Stimulated activated effector memory CD8-positive, alpha-beta T cell treated with anti-CD3 and anti-CD28 coated beads, Interleukin-12 subunit alpha, Interleukin-12 subunit beta, amount 100 ng/mL, for 72 hours (primary cell): ENCODE measurements at regions not wholly inside any gene's neighbourhood (a gene's known extent, or its start where the extent isn't known, plus 50 kb on each side); places are given as distances from the start of the nearest gene placed in this dataset.

Source experiments
- ATAC-seq: fragments of 150-1000 bp; cut with Tn5 transposase; 2 replicates; pipeline ENCODE4 v1.10.0; 2021
- DNase-seq, 2 donors: peaks; one replicate each; pipeline ENCODE4 v3.0.0; 2021 to 2022; ENCODE audit warnings: low spot score in 2 of 2
- H3K27ac Mint-ChIP-seq: one replicate; pipeline ENCODE4 v1.8.0; 2022; ENCODE audit warnings: mild to moderate bottlenecking, mixed read lengths
- H3K36me3 Mint-ChIP-seq: one replicate; pipeline ENCODE4 v1.8.0; 2022; ENCODE audit warnings: mild to moderate bottlenecking, mixed read lengths
- H3K4me1 Mint-ChIP-seq: one replicate; pipeline ENCODE4 v1.8.0; 2022; ENCODE audit warnings: mixed read lengths
- H3K4me3 Mint-ChIP-seq: one replicate; pipeline ENCODE4 v1.8.0; 2022; ENCODE audit warnings: mild to moderate bottlenecking, mixed read lengths
- H3K9me3 Mint-ChIP-seq: one replicate; pipeline ENCODE4 v1.8.0; 2022; ENCODE audit warnings: mixed read lengths

GRCh38 chr4:179755322-179755721 is 2313.1 kb upstream of the AGA start:
- Mint-ChIP-seq H3K36me3 (no peaks in the 10 kb centered on the region), H3K27ac (no peak overlapping the region), H3K4me3 (no peak overlapping the region), H3K9me3 (peaks cover 18% of the 10 kb centered on the region), H3K4me1 (no peaks in the 10 kb centered on the region)
- no peak for ATAC-seq
- no peak for DNase-seq

- Mint-ChIP-seq H3K4me3 (no peak overlapping the region), H3K9me3 (peaks cover 15% of the 10 kb centered on the region), H3K4me1 (no peaks in the 10 kb centered on the region), H3K36me3 (no peaks in the 10 kb centered on the region), H3K27ac (no peak overlapping the region)
- DNase-seq (no peak), ATAC-seq (no peak)
These were observed 2315.4 kb upstream of the AGA start for GRCh38 chr4:179757641-179758040.

GRCh38 chr4:179762840-179763239 is 2320.6 kb upstream of the AGA start:
- Mint-ChIP-seq H3K4me1 (no peaks in the 10 kb centered on the region), H3K27ac (no peak overlapping the region), H3K36me3 (no peaks in the 10 kb centered on the region), H3K9me3 (peaks cover 24% of the 10 kb centered on the region), H3K4me3 (no peak overlapping the region)
- DNase-seq: no peak
- ATAC-seq: no peak

- no peak overlapping the region for H3K4me3 Mint-ChIP-seq
- no peak overlapping the region for H3K27ac Mint-ChIP-seq
- no peaks in the 10 kb centered on the region for H3K4me1 Mint-ChIP-seq
- no peaks in the 10 kb centered on the region for H3K36me3 Mint-ChIP-seq
- peaks cover 21% of the 10 kb centered on the region for H3K9me3 Mint-ChIP-seq
- DNase-seq: no peak
- no peak for ATAC-seq
These were observed 2324.7 kb upstream of the AGA start for GRCh38 chr4:179766938-179767337.

- H3K27ac Mint-ChIP-seq: no peak overlapping the region
- DNase-seq (no peak), ATAC-seq (no peak)
- H3K4me3 Mint-ChIP-seq: no peak overlapping the region
- H3K4me1 Mint-ChIP-seq: no peaks in the 10 kb centered on the region
- H3K36me3 Mint-ChIP-seq: no peaks in the 10 kb centered on the region
- H3K9me3 Mint-ChIP-seq: peaks cover 13% of the 10 kb centered on the region
These were observed 2326.8 kb upstream of the AGA start for GRCh38 chr4:179768996-179769395.

GRCh38 chr4:179797738-179798137 is 2355.5 kb upstream of the AGA start:
- Mint-ChIP-seq H3K4me3 (no peak overlapping the region), H3K4me1 (no peaks in the 10 kb centered on the region), H3K9me3 (peaks cover 10% of the 10 kb centered on the region), H3K36me3 (no peaks in the 10 kb centered on the region), H3K27ac (no peak overlapping the region)
- ATAC-seq (no peak), DNase-seq (no peak)

GRCh38 chr4:179803857-179804256 is 2361.6 kb upstream of the AGA start:
- Mint-ChIP-seq H3K4me1 (no peaks in the 10 kb centered on the region), H3K27ac (no peak overlapping the region), H3K9me3 (peaks cover 15% of the 10 kb centered on the region), H3K36me3 (no peaks in the 10 kb centered on the region), H3K4me3 (no peak overlapping the region)
- DNase-seq (no peak), ATAC-seq (no peak)

- no peak for DNase-seq
- Mint-ChIP-seq H3K4me3 (no peak overlapping the region), H3K9me3 (peaks cover 15% of the 10 kb centered on the region), H3K36me3 (no peaks in the 10 kb centered on the region), H3K4me1 (no peaks in the 10 kb centered on the region), H3K27ac (no peak overlapping the region)
- no peak for ATAC-seq
These were observed 2362.2 kb upstream of the AGA start for GRCh38 chr4:179804440-179804839.

- Mint-ChIP-seq H3K9me3 (peaks cover 15% of the 10 kb centered on the region), H3K36me3 (no peaks in the 10 kb centered on the region), H3K4me3 (no peak overlapping the region), H3K4me1 (no peaks in the 10 kb centered on the region), H3K27ac (no peak overlapping the region)
- DNase-seq (no peak), ATAC-seq (no peak)
These were observed 2375.1 kb upstream of the AGA start for GRCh38 chr4:179817317-179817716.

- Mint-ChIP-seq H3K36me3 (no peaks in the 10 kb centered on the region), H3K9me3 (peaks cover 15% of the 10 kb centered on the region), H3K4me3 (no peak overlapping the region), H3K27ac (no peak overlapping the region), H3K4me1 (no peaks in the 10 kb centered on the region)
- no peak for ATAC-seq
- DNase-seq: no peak
These were observed 2381.1 kb upstream of the AGA start for GRCh38 chr4:179823342-179823741.

GRCh38 chr4:179831274-179831673 is 2389.0 kb upstream of the AGA start:
- Mint-ChIP-seq H3K27ac (no peak overlapping the region), H3K4me3 (no peak overlapping the region), H3K36me3 (no peaks in the 10 kb centered on the region), H3K4me1 (no peaks in the 10 kb centered on the region), H3K9me3 (peaks cover 12% of the 10 kb centered on the region)
- no peak for ATAC-seq
- no peak for DNase-seq

- DNase-seq: no peak
- no peak for ATAC-seq
- H3K9me3 Mint-ChIP-seq: peaks cover 30% of the 10 kb centered on the region
- H3K36me3 Mint-ChIP-seq: no peaks in the 10 kb centered on the region
- H3K4me3 Mint-ChIP-seq: no peak overlapping the region
- H3K27ac Mint-ChIP-seq: no peak overlapping the region
- H3K4me1 Mint-ChIP-seq: no peaks in the 10 kb centered on the region
These were observed 2394.2 kb upstream of the AGA start for GRCh38 chr4:179836179-179837075.

GRCh38 chr4:179843370-179843769 is 2399.8 kb upstream of the TENM3 start:
- H3K27ac Mint-ChIP-seq: no peak overlapping the region
- DNase-seq: no peak
- no peak for ATAC-seq
- no peaks in the 10 kb centered on the region for H3K4me1 Mint-ChIP-seq
- peaks cover 22% of the 10 kb centered on the region for H3K9me3 Mint-ChIP-seq
- H3K4me3 Mint-ChIP-seq: no peak overlapping the region
- no peaks in the 10 kb centered on the region for H3K36me3 Mint-ChIP-seq

GRCh38 chr4:179855469-179855868 is 2387.7 kb upstream of the TENM3 start:
- Mint-ChIP-seq H3K4me1 (no peaks in the 10 kb centered on the region), H3K4me3 (no peak overlapping the region), H3K27ac (no peak overlapping the region), H3K36me3 (no peaks in the 10 kb centered on the region), H3K9me3 (peaks cover 19% of the 10 kb centered on the region)
- DNase-seq: no peak
- no peak for ATAC-seq

- ATAC-seq: no peak
- no peak overlapping the region for H3K4me3 Mint-ChIP-seq
- peaks cover 21% of the 10 kb centered on the region for H3K9me3 Mint-ChIP-seq
- no peaks in the 10 kb centered on the region for H3K36me3 Mint-ChIP-seq
- H3K4me1 Mint-ChIP-seq: no peaks in the 10 kb centered on the region
- no peak for DNase-seq
- no peak overlapping the region for H3K27ac Mint-ChIP-seq
These were observed 2385.0 kb upstream of the TENM3 start for GRCh38 chr4:179858221-179858620.

GRCh38 chr4:179867300-179867878 is 2375.8 kb upstream of the TENM3 start:
- H3K4me3 Mint-ChIP-seq: no peak overlapping the region
- DNase-seq (no peak), ATAC-seq (no peak)
- peaks cover 3% of the 10 kb centered on the region for H3K9me3 Mint-ChIP-seq
- no peaks in the 10 kb centered on the region for H3K4me1 Mint-ChIP-seq
- no peaks in the 10 kb centered on the region for H3K36me3 Mint-ChIP-seq
- no peak overlapping the region for H3K27ac Mint-ChIP-seq
